ENCODE measurements at regions not wholly inside any gene's neighbourhood (a gene's known extent, or its start where the extent isn't known, plus 50 kb on each side); places are given as distances from the start of the nearest gene placed in this dataset.

DNA sequence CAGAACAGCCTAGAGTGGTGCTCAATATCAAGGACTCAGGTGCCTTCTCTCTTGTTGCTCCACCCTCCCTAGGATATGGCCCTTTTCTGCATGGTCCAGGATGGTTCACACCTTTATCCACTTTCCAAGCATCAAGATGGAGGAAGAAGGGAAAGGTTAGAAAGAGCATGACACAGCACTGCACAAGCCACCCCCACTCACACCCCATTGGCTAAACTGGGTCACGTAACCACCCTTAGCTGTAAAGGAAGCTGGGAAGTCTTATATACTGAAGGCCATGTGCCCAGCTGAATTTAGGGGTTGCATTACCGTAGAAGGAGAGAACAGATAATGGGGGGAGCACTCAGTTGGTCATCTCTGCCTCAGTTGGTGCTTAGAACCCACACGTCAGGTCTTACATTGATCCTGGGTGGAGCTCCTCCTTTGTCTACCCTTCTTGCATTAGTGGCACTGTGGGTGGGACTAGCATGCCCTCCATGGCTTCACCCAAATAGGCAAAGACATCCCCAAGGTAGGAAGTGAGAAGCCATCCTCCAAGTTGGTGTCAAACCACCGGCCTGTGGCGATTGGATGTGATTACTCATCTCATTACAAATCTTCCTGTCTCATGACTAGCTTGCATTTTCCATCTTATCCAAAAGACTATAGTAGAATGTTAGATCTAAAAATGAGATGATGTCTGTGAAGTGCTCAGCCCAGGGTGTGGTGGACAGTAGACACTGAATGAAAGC lies 248.5 kb downstream of the HAUS1 start:
- no peak for DNase-seq

DNA sequence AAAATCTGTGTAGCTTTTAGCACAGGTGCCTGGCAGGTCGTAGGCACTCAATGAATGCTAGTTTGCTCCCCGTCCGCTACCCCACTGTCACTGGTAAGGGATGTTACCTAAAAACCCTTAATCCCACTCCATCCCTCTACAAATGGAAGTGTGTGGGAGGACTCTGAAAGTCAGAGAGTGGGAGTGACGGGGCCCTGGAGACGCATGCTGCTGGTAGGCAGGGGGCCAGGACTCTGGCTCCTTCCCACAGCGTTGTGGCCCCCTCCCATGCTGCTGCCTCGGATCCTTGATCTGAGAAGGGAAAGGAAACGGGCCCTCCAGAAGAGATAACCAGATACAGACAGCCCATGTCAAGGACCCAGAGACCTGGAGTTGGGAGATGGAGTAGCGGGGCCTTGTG lies 249.3 kb downstream of the HAUS1 start:
- no peak for DNase-seq

DNA sequence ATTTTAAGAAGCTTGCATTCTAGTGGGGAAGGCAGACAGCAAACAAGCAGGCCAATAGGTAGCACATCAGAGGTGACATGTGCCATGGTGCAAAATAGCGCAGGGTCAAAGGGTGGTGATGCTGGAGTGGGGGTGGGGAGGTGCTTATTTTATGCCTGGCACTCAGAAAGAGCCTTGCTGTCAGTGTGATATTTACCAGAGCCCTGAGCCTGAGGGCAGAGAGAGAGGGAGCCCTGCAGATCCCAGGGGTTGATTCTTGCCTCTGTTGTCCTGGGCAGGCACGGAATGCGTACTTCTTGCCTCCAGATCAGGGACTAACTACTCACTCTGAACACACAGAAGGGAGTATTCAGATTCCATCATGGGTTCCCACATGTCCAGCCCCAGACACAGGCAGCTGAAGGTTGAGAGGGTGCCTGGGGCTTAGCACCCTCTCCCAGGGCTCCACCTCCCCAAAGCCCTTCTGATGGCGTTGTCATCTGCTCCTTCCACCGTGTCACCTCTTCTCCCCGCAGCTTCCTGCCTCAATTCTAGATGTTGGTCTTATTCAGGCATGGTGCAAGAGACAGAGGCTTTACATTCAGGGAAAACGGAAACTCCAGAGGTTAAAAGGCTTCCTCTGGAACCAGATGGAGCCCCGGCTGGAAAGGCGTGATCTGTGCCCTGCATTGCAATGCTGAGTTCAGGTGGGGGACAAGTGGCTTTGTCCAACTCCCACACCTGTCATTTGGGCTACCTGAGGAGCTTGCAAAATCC lies 252.3 kb downstream of the HAUS1 start:
- no peak for DNase-seq

DNA sequence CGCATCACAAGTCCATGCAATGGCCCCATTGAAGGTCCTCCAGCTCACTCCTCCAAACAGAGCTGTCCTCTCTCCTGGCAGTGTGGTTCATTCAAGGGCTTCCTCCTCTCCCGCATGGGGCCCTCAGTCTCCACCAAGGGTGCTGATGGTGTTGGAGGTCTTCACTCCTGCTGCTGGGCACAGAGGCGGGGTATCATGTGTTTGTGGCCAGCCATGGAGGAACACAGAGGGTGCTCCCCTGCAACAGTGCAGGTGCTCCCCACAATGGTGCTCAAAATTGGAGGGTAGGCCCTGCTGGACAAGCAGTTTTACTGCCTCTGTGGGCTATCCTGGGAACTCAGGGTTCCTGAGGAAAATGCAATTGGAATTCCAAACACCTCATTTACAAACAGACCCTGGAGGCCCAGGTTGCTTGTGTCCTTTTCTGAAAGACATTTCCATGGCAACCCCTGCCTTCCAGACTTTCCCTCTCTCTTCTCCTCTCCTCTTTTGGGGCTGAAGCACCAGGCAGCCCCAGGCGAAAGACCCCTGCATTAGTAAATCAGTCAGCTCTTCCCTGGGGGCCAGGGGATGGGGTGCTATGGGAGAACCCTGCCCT lies 256.0 kb downstream of the HAUS1 start:
- no peak for DNase-seq

DNA sequence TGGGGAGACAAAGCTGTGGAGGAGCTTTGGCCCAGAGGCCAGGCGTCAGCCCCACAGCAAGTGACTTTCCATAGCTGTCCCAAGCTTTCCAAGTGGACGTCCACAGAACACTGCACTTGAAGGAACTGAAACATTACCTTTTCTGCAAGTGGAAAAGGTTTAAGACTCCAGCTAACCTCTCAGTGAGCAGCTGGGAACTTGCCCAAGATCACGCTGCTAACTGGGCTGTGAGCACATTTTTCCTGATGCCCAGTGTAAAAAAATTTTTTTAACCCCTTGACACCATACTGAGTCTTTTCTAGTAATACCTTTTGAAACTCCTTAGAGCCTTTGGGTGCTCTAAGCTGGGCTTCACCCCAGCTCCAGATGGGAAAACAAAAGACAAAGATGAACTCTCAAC lies 256.7 kb downstream of the HAUS1 start:
- no peak for DNase-seq

DNA sequence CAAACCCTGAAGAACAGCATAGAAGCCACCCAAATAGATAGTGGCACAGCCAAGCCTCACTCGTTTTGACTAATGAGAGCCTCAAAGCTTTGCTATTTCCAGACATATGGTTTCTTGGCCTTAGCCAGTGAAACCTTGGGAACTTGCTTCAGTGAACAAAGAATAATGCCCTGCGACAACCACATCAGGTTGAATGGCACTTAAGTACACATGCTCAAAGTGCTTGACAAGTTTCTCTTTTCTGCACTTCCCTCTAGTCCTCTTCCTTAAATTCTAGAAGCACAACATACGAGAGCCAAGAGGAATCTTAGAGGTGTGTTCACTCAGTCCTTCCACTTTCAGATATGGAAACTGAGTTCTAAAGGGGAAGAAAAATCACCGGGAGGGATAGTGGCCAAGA lies 258.3 kb downstream of the HAUS1 start:
- DNase-seq: no peak

DNA sequence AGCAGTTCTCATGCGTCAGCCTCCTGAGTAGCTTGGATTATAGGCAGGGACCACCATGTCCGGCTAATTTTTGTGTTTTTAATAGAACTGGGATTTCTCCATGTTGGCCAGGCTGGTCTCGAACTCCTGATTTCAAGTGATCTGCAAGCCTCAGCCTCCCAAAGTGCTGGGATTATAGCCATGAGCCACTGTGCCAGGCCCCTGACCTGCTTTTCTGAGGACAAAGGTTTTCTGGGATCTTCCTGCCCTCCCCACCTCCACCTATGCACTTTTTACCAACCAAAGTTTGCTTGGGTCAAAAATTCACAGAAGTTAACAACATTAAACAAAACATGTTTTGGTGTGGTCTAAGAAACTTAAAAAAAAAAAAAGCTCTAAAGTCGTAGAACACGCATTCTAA lies 259.9 kb downstream of the HAUS1 start:
- no peak for DNase-seq

DNA sequence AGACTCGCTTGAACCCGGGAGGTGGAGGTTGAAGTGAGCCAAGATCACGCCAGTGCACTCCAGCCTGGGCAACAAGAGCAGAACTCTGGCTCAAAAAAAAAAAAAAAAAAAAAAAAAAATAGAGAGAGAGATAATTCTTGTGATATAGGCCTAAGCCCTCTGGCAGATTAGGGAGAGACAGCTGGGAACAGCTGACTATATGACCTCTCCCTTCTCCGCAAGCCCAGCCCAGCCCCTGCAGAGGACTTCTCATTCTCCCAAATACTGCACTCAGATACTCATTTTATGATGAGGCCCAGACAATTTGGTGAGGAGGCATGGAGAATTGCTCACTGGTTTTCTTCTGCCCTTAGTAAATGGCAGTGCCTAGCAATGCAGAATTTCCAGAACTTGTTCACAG lies 262.0 kb downstream of the HAUS1 start:
- no peak for DNase-seq

DNA sequence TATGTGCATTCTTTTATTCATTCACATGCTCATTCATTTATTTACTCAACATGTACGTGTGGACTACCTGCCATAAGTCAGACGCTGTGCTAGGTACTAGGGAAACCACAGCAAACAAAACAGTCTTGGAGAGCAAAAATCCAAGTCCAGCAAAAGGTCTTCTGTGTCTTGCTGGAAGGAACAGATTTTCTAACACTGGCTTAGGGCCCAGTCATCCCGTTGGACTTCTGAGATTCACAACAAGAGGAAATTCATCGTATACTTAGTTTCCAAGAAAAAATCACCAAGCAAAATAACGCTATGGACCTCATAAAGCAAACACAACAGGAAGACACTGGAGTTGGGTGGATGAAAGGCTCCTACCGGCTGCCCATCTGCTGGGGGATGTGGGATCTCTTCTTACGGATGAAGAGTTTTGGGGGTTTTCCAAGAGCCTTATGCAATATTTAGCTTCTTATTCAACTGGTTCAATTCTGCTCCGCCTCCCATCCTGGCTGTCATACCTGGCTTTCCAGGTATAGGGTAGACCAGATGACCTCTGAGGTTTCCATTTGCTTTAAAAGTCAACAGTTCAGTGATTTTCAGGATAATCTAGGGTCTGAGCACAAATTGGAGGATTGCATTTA lies 262.7 kb downstream of the HAUS1 start:
- DNase-seq: no peak

DNA sequence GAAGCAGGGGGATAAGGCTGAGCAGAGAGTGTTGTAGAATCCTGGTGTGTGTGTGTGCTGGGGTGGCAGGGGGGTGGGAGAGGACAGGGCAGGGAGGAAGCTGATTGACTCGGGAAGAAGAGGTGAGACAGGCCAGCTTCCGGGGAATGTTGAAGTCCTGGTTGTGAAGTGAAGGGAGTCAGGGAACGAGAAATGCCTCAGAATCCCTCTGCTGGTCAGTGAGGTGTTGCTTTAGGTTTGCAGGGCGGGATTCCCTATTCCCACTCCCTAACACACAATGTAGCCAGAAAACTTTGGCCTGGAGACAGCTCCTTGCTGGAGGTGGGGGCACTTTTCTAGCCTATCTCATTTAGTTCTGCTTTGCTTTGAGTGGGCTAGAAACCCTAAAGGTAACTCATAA lies 265.1 kb downstream of the HAUS1 start:
- no peak for DNase-seq

DNA sequence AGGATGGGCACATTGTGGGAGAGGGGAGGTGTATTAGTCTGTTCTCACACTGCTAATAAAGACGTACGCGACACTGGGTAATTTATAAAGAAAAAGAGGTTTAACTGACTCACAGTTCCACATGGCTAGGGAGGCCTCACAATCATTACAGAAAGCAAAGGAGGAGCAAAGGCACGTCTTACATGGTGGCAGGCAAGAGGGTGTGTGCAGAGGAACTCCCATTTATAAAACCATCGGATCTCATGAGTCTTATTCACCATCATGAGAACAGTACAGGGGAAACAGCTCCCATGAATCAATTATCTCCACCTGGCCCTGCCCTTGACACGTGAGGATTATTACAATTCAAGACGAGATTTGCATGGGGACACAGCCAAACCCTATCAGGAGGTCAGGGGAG lies 266.7 kb downstream of the HAUS1 start:
- no peak for DNase-seq

DNA sequence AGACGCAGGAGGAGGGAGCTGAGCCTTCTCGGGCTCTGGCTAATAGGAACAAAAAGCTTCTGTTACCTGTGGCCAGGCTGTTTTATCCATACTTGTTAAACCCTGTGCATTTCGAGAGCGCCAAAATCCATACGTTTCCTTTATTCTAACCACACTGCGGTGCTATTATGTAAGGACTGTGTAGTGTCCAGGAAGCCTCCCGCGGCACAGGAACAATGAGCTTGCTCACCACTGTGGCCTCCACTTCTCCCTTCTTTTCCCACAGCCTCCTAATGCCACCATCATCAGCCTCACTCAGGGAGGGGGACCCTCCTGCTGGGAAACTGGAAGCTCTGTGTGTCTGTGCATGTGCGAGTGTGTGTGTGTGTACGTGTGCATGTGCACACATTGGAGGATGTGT lies 268.5 kb downstream of the HAUS1 start:
- DNase-seq: no peak

DNA sequence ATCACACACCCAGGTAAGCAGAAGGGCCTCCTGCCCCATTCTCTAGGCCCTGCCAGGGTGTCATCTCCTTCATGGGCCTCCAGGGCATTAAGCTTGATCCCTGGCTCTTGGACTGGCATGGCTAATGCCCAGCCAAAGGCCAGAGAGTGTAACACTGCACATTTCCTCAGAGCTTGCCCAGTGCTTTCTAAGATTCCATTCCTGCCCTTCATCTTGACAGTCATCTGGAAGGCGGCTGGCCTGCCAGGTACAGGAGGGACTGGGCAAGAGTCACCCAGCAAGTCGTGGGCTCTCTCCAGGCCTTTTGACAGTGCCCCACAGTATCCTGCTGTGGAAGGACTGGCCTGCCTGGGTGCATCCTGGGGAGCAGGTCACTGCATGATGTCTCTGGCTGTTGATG lies 268.9 kb downstream of the HAUS1 start:
- DNase-seq: no peak

DNA sequence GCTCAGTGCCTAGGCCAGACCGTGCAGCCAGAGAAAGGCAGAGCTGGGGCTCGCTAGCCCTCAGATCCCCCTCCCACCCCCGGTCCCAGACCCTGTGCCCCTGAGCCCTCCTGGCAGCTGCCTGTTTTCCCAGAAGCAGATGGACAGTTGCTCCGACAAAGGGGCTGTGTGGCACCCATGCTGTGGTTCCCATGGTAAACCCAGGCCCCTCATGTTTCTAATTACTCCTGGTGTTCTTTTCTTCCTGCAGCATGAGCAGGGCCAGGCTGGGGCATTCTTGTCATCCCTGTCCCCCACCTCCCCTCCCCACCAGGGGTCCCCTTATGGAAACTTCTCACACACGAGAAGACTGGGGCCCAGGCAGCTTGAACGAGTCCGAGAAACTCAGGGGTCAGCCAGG lies 269.6 kb downstream of the HAUS1 start:
- DNase-seq: no peak

DNA sequence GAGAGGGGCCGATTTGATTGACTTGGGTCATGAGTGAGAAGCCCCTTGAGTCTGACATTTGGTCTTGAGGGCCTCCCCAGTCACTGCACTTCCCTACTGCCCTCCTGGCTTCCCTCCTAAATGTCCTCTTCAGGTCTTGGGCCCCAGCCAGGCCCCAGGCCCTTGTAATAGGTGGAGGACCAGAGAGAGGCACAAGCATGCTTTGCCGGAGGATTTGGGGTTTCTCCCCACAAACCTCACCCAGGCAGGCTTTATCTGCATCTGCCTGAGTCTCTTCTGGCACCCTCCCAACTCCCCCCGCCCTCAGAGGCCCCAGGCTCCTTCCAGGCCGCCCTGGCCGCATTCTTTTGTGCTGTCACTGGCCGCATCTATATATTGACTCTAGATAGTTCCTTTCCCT lies 270.7 kb downstream of the HAUS1 start:
- no peak for DNase-seq

DNA sequence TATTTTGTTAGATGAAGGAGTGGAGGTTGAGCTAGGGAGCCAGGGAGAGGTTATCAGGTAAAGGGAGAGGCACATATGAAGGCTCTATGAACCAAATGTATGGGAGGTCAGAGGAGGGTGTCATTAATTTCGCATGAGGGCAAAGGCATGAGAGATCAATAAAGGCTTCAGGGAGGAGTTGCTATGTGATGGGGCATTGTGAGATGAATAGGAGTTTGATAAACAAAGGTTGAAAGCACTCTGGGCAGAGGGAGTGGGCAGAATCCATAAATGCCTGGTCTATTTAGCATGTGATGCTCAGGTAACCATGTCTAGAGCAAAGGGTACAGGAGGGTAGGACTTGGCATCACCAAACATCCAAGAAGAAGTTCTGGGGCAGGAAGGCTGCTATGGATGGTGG lies 273.4 kb downstream of the HAUS1 start:
- DNase-seq: no peak

DNA sequence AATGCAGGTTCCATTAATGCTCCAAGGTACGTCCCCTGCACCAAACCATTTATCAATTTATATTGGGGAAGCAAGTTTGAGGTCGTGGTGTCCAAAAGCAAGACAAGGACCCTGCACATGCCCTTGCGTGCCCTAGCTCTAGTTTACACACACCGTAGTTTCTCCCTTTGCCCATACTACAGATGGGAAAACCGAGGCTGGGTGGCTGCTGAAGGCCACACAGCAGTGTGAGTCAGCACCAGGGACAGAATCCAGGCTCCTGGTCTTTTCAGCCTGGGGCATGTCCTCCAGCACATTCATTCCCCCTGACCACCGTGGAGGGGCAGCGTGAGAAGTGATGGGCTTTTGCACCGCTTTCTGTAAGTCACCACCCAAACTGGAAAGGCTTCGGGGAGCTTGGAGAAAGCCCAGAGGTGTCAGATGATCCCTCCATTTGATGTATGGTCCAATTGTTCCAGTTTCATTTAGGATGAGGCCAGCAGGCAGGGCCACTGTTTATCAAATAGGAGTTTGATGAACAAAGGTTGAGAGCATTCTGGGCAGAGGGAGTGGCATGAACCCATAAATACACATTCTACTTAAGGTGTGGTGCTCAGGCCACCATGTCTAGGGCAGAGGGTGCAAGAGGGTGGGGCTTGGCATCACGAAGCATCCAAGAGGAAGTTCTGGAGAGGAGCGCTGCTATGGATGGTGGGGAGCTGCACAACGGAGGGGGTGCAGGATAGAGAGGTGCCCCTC lies 274.1 kb downstream of the HAUS1 start:
- DNase-seq: no peak

DNA sequence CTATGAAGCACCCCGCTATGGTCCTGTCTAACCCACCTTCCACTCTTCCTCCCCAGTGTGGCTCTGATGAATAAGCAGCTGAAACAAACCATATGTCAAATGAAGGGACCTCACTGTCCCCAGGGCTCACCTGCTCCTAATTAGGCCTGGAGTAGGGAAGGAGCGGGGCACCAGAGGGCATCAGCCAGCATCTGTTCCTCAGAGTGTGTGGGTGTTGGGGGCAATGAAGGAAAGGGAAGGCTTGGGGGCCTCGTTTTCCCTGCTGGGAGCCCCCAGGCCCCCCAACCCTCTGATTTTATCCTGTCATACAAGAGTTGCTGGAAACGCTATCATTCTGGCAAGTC lies 274.7 kb downstream of the HAUS1 start:
- DNase-seq: no peak

DNA sequence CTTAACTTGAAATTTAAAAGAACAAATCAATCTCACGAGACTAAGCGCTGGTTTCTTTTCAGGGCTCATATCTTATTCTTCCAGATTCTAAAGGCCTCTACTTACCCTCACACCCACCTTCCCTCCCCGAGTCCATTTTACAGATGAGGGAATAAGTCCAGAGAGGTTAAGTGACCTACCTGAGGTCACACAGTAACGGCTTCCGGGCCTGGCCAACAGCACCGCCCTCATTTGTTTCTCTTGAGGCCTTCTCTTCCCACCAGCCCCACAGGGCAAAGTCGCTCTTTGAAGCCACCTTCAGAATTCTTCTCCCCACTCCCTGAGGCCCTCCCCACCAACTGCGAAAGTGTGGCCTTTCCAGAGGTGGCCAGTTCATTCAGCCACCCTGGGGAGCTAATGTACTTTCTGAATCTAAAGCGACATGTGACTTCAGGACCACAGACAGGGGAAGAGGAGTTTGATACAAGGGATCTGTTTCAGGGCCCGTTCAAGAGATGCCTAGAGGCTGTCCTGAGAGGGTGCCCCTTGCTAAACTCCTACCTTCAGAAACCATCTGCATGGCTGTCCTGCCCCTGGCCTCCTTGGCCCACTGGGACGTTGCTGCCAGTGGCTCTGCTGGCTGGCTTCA lies 275.3 kb downstream of the HAUS1 start:
- no peak for DNase-seq

DNA sequence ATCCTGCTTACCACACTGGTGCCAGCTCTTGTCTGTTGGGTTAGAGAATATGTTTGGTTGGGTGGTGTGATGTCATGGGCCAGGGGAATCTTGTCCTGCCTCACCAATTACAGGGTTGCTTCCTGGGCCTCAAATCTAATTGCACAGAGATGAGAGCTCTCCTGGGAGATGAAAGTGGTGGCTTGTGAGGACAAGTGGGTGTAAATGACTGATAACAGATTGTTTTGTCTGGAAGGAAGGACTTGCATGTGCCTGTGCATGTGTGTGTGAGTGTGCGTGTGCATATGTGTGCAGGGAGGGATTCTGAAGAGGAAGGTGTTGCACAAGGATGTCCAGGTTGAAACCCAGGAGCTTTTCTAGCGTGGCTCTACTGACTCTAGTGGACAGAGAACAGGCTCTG lies 271.9 kb downstream of the LOXHD1 start:
- no peak for DNase-seq

DNA sequence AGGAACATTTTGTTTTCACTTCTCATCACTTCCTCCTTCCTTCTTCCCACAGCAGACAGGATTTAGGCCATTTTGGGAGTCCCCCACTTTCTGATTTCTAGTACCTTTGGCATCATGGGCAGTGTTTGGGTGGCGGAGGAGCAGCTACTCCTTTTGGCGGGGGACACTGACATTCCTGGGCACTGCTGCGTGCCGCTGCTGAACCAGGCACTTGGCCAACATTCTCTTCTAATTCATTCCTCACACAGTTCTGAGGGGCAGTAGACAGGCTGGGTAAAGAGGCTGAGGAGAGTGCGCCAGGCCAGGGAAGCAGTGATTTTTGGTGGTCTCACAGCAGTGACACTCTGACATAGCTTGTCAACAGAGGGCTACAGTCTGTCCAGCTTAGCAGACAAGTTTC lies 270.2 kb downstream of the LOXHD1 start:
- peak; percentile 25 for DNase-seq

DNA sequence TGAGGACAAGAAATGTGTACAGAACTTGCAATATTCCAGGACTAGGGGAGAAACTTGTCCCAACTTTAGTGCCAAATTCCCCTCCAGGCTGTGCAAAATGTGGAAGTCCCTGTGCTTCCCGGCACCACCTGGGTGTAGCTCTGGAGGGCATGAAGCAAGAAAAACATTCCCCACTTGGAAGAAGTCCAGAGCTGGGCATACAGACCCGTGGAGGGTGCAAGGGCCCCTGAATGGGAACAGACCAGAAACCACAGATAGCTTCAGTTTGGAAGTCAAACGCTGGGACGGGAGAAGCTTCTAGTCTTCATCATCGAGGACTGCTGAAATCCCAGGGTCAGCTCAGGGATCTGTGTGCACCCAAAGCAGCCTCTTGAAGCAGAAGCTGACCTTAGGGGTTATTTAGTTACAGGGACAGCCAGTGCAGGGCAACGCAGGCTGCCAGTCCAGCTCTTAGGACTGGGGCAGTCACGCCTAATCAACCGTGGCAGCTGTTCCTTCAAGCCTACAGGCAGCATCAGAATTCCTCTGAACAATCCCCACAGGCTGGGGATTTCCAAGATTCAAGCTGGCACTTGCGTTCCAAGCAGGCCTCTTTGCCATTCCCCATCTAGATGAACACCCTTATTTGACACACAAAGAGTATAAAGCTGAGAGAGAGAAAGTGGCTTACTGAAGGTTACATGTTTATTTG lies 269.4 kb downstream of the LOXHD1 start:
- no peak for DNase-seq
